HepG2 (cell line): ENCODE measurements at regions not wholly inside any gene's neighbourhood (a gene's known extent, or its start where the extent isn't known, plus 50 kb on each side); places are given as distances from the start of the nearest gene placed in this dataset.
"Not testable (repeated sequence)": the region's sequence is repeated elsewhere in the genome, so short reads cannot be mapped to it uniquely, and the experiment has no call there.

Source experiments
- ATAC-seq: fragments of 200-7000 bp; cut with Tn5 transposase; 3 replicates; pipeline ENCODE4 v1.9.1; 2020; ENCODE audit warnings: mild to moderate bottlenecking, moderate library complexity
- BruUV-seq: library from RNA; stranded (reverse); fragments of 400-500 nt; replicated peaks from 2 replicates; lab custom pipeline; 2021; lab: Mats Ljungman, UMichigan
- CTCF ChIA-PET: fragments of 300-600 bp; formaldehyde crosslinking; extraction: SDS; loops from one replicate; lab custom pipeline; 2021; ENCODE audit warnings: low total read pairs, inconsistent platforms, low intra/inter-chr PET ratio; lab: Yijun Ruan, JAX
- POLR2A ChIA-PET: fragments of 350-600 bp; sonication (Branson Sonifier 250); formaldehyde crosslinking; loops from one replicate; lab custom pipeline; 2020; ENCODE audit warnings: antibody characterized with exemption, inconsistent platforms; lab: Yijun Ruan, JAX
- DNase-seq: peaks from one replicate; pipeline ENCODE4 v3.0.0-alpha.2; 2015; ENCODE audit warnings: low spot score
- FAIRE-seq: peaks from 3 replicates; lab custom pipeline; 2011; peaks lifted over from hg19 to GRCh38; lab: Jason Lieb, UNC
- H2AFZ ChIP-seq: one replicate; pipeline ENCODE4 v1.6.1; 2011; ENCODE audit warnings: low read length, inconsistent platforms
- H3K27ac ChIP-seq: fragments of 300-600 bp; 3 replicates; pipeline ENCODE4 v1.8.0; 2011; ENCODE audit warnings: mixed run types, mild to moderate bottlenecking, mixed read lengths, low read length, inconsistent platforms; ENCODE audit not compliant: insufficient read depth; ENCODE audit errors: extremely low read length
- H3K27me3 ChIP-seq, 2 experiments: fragments of 200-600 bp in 1 of 2; 2 replicates in 1 of 2; 3 replicates in 1 of 2; pipeline versions ENCODE4 v1.6.0 to v1.8.0; 2011; ENCODE audit warnings: low read length in 2 of 2, mild to moderate bottlenecking in 2 of 2, moderate library complexity in 2 of 2, inconsistent platforms in 1 of 2; ENCODE audit not compliant: insufficient read depth in 2 of 2, control insufficient read depth in 1 of 2
- H3K36me3 ChIP-seq, 2 experiments: fragments of 200-600 bp in 1 of 2; replicated peaks in 1 of 2; 2 replicates in 1 of 2; 3 replicates in 1 of 2; pipeline versions ENCODE4 v1.5.1 to v1.8.0; 2011; ENCODE audit warnings: low read length in 2 of 2, inconsistent platforms in 1 of 2; ENCODE audit not compliant: insufficient read depth in 2 of 2, control insufficient read depth in 1 of 2
- H3K4me1 ChIP-seq: 2 replicates; pipeline ENCODE4 v1.5.1; 2012; ENCODE audit warnings: low read length, inconsistent platforms; ENCODE audit not compliant: insufficient read depth
- H3K4me2 ChIP-seq: 2 replicates; pipeline ENCODE4 v1.6.0; 2011; ENCODE audit warnings: low read depth, low read length, inconsistent platforms
- H3K4me3 ChIP-seq, 3 experiments: fragments of 200-600 bp in 1 of 3; sonication (generic), shearing (Covaris generic) in 1 of 3; replicated peaks in 1 of 3; 2 replicates each; pipeline ENCODE4 v1.5.1; 2011 to 2016; ENCODE audit warnings: low read length in 3 of 3, inconsistent platforms in 2 of 3, low read depth in 2 of 3, mild to moderate bottlenecking in 2 of 3, control low read depth in 1 of 3, mixed read lengths in 1 of 3; ENCODE audit not compliant: insufficient read depth in 1 of 3
- H3K79me2 ChIP-seq: one replicate; pipeline ENCODE4 v1.6.1; 2011; ENCODE audit warnings: low read length, inconsistent platforms; ENCODE audit not compliant: insufficient read depth
- H3K9ac ChIP-seq: 2 replicates; pipeline ENCODE4 v1.6.0; 2011; ENCODE audit warnings: mild to moderate bottlenecking, low read depth, low read length, inconsistent platforms; ENCODE audit not compliant: insufficient read depth
- H3K9me3 ChIP-seq: 2 replicates; pipeline ENCODE4 v1.5.1; 2012; ENCODE audit warnings: mild to moderate bottlenecking, low read length
- H4K20me1 ChIP-seq: 2 replicates; pipeline ENCODE4 v1.6.0; 2011; ENCODE audit warnings: inconsistent platforms, mild to moderate bottlenecking, low read length, moderate library complexity; ENCODE audit not compliant: insufficient read depth
- ELF3 ChIP-seq: IDR thresholded peaks from 2 replicates; pipeline ENCODE4 v1.6.1; 2016; ENCODE audit warnings: missing genetic modification reagents, missing compliant biosample characterization
- HNF1A ChIP-seq, 2 experiments: sonication (generic) in 1 of 2; formaldehyde crosslinking in 1 of 2; IDR thresholded peaks; 2 replicates each; pipeline versions ENCODE4 v1.4.0 to v1.6.1; 2016 to 2020; ENCODE audit warnings: borderline replicate concordance in 1 of 2, low read depth in 1 of 2, mild to moderate bottlenecking in 1 of 2, missing genetic modification reagents in 1 of 2
- MED1 ChIP-seq: sonication (generic); formaldehyde crosslinking; IDR thresholded peaks from 2 replicates; pipeline ENCODE4 v1.4.0; 2020; ENCODE audit warnings: missing genetic modification reagents
- PAXIP1 ChIP-seq: sonication (generic); formaldehyde crosslinking; conservative IDR thresholded peaks from 2 replicates; pipeline ENCODE4 v1.4.0; 2020; ENCODE audit warnings: mild to moderate bottlenecking, missing genetic modification reagents, moderate library complexity
- PPARG ChIP-seq: conservative IDR thresholded peaks from 2 replicates; pipeline ENCODE4 v1.6.1; 2016; ENCODE audit warnings: missing biosample characterization, missing genetic modification reagents
- TEAD3 ChIP-seq: optimal IDR thresholded peaks from 2 replicates; pipeline ENCODE3; 2016; ENCODE audit warnings: borderline replicate concordance
- TFAP4 ChIP-seq: sonication (generic); IDR thresholded peaks from 2 replicates; pipeline ENCODE4 v1.6.1; 2016; ENCODE audit warnings: low read depth, borderline replicate concordance
- WGBS: methylation state at CpG from one replicate; pipeline ENCODE4 v1.1.6; 2017; ENCODE audit warnings: low lambda C conversion rate; 5-methylcytosine and 5-hydroxymethylcytosine counted together
- in situ Hi-C: cut with HindIII; loops from 2 replicates; pipeline ENCODE4 v1.10.0; 2017; ENCODE audit warnings: low pct_unique_long_range_greater_than_20kb; ENCODE audit not compliant: extremely low pct_ligation_motif_present
- intact Hi-C: fragments of 100-400 bp; cut with micrococcal nuclease; formaldehyde crosslinking; loops from one replicate; pipeline ENCODE4 v1.10.0; 2022; ENCODE audit not compliant: unreplicated experiment

- DNase-seq, CTCF ChIA-PET, BruUV-seq, H3K4me3 ChIP-seq: not testable (repeated sequence)
- H3K4me1 ChIP-seq = peaks cover 87% of the 10 kb centered on the region
- TF ChIP-seq PAXIP1 (CRISPR knock-in tag) = 0 out of 2 replicates have a peak, but pooled peaks have one; percentile 12
- TF ChIP-seq, all 625 proteins: peak for 1; not testable (repeated sequence) for 624
- H3K4me2 ChIP-seq = peak overlapping the region; percentile 23; the same call in 1 of the 2 replicates
- in situ Hi-C loops = loop anchor here (25.0 kb wide), 1 partner anchor 537 kb away; no protein-coding TSS in a partner anchor
- WGBS = 17% methylated on average over 2 of the region's 3 CpGs
- H4K20me1 ChIP-seq, H2AFZ ChIP-seq, ATAC-seq, FAIRE-seq, H3K36me3 ChIP-seq, H3K9me3 ChIP-seq, POLR2A ChIA-PET, H3K79me2 ChIP-seq, intact Hi-C loops, H3K27me3 ChIP-seq, H3K9ac ChIP-seq: not testable (repeated sequence)
- H3K27ac ChIP-seq = peak overlapping the region; percentile 30
These were observed 61.3 kb upstream of the CSPG4 start for GRCh38 chr15:75773974-75774373.

- H2AFZ ChIP-seq; H4K20me1 ChIP-seq; BruUV-seq; H3K27me3 ChIP-seq; intact Hi-C loops; H3K79me2 ChIP-seq; H3K9me3 ChIP-seq; H3K36me3 ChIP-seq; H3K9ac ChIP-seq; H3K4me3 ChIP-seq; ATAC-seq; FAIRE-seq; DNase-seq; CTCF ChIA-PET; TF ChIP-seq HNF1A (CRISPR knock-in tag; IDR thresholded peaks at IDR 0.05; ENCODE audit: borderline replicate concordance): not testable (repeated sequence)
- WGBS = 0% methylated on average over 1 of the region's 2 CpGs
- POLR2A ChIA-PET = interaction anchor here (1.3 kb wide), 1 partner anchor 9 kb away, joined by 3 read pairs; no protein-coding TSS in a partner anchor
- in situ Hi-C loops = loop anchor here (25.0 kb wide), 1 partner anchor 534 kb away; no protein-coding TSS in a partner anchor
- peak overlapping the region; percentile 50 for H3K27ac ChIP-seq
- H3K4me1 ChIP-seq = peaks cover 78% of the 10 kb centered on the region
- H3K4me2 ChIP-seq = peak overlapping the region; percentile 58
- TF ChIP-seq ELF3 (CRISPR knock-in tag) = 0 out of 2 replicates have a peak, but pooled peaks have one; percentile 24
- peak; percentile 31; the same call in 1 of the 2 replicates for TF ChIP-seq TFAP4
- 0 out of 2 replicates have a peak, but pooled peaks have one; percentile 31 for TF ChIP-seq PPARG
- TF ChIP-seq HNF1A (IDR thresholded peaks at IDR 0.05; ENCODE audit: low read depth) = peak; percentile 59
- TF ChIP-seq MED1 (CRISPR knock-in tag) = peak; percentile 24; the same call in 1 of the 2 replicates
- TF ChIP-seq TEAD3 (CRISPR knock-in tag) = peak; percentile 56
These were observed 58.4 kb upstream of the CSPG4 start for GRCh38 chr15:75771054-75771453.
